ENCODE measurements at regions not wholly inside any gene's neighbourhood (a gene's known extent, or its start where the extent isn't known, plus 50 kb on each side); places are given as distances from the start of the nearest gene placed in this dataset.

DNA sequence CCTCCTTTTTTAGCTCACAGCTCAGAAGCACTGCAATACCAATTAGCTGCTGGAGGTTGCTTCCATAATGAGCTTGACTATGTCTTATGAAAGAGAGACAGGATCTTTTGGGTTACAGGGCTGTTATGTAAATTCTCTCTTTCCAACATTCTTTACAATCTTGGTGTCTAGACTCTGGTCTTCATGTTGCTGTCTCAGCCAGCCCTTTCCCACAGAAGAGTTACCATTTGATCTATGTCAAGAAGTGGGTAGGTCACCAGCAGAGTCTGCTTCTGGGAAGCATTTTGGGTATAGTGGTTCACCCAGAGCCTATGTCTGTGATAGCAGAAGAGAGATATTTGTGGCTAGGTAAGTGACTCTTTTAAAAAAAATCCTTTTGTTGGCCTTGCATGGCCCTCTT, 234.5 kb downstream of the SATB1 start:
- TF ChIP-seq, protein P1, sequence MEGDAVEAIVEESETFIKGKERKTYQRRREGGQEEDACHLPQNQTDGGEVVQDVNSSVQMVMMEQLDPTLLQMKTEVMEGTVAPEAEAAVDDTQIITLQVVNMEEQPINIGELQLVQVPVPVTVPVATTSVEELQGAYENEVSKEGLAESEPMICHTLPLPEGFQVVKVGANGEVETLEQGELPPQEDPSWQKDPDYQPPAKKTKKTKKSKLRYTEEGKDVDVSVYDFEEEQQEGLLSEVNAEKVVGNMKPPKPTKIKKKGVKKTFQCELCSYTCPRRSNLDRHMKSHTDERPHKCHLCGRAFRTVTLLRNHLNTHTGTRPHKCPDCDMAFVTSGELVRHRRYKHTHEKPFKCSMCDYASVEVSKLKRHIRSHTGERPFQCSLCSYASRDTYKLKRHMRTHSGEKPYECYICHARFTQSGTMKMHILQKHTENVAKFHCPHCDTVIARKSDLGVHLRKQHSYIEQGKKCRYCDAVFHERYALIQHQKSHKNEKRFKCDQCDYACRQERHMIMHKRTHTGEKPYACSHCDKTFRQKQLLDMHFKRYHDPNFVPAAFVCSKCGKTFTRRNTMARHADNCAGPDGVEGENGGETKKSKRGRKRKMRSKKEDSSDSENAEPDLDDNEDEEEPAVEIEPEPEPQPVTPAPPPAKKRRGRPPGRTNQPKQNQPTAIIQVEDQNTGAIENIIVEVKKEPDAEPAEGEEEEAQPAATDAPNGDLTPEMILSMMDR (optimal IDR thresholded peaks at IDR 0.05 in 1 of 3, IDR thresholded peaks at IDR 0.05 in 1 of 3, conservative IDR thresholded peaks at IDR 0.05 in 1 of 3; ENCODE audit: extremely low read depth in 1 of 3, insufficient read depth in 2 of 3, low read length in 3 of 3): no peak
- TF ChIP-seq EZH2 (IDR thresholded peaks at IDR 0.05; ENCODE audit: low read length): no peak
